Testis (tissue), 2 donors: ENCODE measurements at regions not wholly inside any gene's neighbourhood (a gene's known extent, or its start where the extent isn't known, plus 50 kb on each side); places are given as distances from the start of the nearest gene placed in this dataset.

Experiments used
- POLR2A ChIP-seq: fragments of 450-650 bp; IDR thresholded peaks from one replicate; pipeline ENCODE4 v1.6.1; 2017; ENCODE audit warnings: antibody characterized with exemption, mild to moderate bottlenecking, moderate library complexity
- TF ChIP-seq, protein P1 (sequence below), 3 experiments: fragments of 450-650 bp in 2 of 3; fragments of 200-600 bp in 1 of 3; sonication (generic) in 1 of 3; IDR thresholded peaks; one replicate each; pipeline ENCODE4 v1.5.1; 2016 to 2019; ENCODE audit warnings: antibody characterized with exemption in 3 of 3, mild to moderate bottlenecking in 2 of 3, moderate library complexity in 1 of 3

DNA sequence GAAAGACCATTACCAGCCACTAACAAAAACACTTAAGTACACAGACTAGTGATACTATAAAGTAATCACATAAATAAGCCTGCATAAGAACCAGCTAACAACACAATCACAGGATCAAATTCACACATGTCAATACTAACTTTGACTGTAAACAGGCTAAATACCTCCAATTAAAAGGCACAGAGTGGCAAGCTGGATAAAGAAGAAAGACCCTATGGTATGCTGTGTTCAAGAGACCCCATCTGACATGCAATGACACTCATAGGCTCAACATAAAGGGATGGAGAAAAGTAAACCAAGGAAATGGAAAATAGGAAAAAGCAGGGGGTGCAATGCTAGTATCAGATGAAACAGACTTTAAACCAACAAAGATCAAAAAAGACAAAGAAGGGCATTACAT, 631.8 kb upstream of the NOX3 start:
- TF ChIP-seq POLR2A: no peak
- TF ChIP-seq, protein P1, sequence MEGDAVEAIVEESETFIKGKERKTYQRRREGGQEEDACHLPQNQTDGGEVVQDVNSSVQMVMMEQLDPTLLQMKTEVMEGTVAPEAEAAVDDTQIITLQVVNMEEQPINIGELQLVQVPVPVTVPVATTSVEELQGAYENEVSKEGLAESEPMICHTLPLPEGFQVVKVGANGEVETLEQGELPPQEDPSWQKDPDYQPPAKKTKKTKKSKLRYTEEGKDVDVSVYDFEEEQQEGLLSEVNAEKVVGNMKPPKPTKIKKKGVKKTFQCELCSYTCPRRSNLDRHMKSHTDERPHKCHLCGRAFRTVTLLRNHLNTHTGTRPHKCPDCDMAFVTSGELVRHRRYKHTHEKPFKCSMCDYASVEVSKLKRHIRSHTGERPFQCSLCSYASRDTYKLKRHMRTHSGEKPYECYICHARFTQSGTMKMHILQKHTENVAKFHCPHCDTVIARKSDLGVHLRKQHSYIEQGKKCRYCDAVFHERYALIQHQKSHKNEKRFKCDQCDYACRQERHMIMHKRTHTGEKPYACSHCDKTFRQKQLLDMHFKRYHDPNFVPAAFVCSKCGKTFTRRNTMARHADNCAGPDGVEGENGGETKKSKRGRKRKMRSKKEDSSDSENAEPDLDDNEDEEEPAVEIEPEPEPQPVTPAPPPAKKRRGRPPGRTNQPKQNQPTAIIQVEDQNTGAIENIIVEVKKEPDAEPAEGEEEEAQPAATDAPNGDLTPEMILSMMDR (IDR thresholded peaks at IDR 0.05): no peak
